RKO (cell line): ENCODE measurements at regions not wholly inside any gene's neighbourhood (a gene's known extent, or its start where the extent isn't known, plus 50 kb on each side); places are given as distances from the start of the nearest gene placed in this dataset.

ENCODE experiments used
- DNase-seq: peaks from one replicate; pipeline ENCODE4 v3.0.0-alpha.2; 2016; ENCODE audit warnings: low spot score

GRCh38 chr12:24759155-24759554 lies 189.7 kb downstream of the BCAT1 start:
- DNase-seq: no peak

GRCh38 chr12:24756479-24757024 lies 192.3 kb downstream of the BCAT1 start:
- DNase-seq: no peak

- DNase-seq: peak; percentile 16
These were observed 193.9 kb downstream of the BCAT1 start for GRCh38 chr12:24754690-24755638.

GRCh38 chr12:24752763-24753462 lies 196.0 kb downstream of the BCAT1 start:
- no peak for DNase-seq

- no peak for DNase-seq
These were observed 197.7 kb downstream of the BCAT1 start for GRCh38 chr12:24751181-24751580.

GRCh38 chr12:24750263-24750662 lies 198.6 kb downstream of the BCAT1 start:
- DNase-seq: no peak

GRCh38 chr12:24749171-24749570 lies 199.7 kb downstream of the BCAT1 start:
- no peak for DNase-seq

- no peak for DNase-seq
These were observed 200.6 kb downstream of the BCAT1 start for GRCh38 chr12:24748326-24748725.

GRCh38 chr12:24746864-24747263 lies 202.0 kb downstream of the BCAT1 start:
- no peak for DNase-seq

- no peak for DNase-seq
These were observed 202.8 kb downstream of the BCAT1 start for GRCh38 chr12:24746006-24746671.

- no peak for DNase-seq
These were observed 204.7 kb downstream of the BCAT1 start for GRCh38 chr12:24743941-24744793.

GRCh38 chr12:24742378-24742777 lies 206.5 kb downstream of the BCAT1 start:
- no peak for DNase-seq

- no peak for DNase-seq
These were observed 207.7 kb downstream of the BCAT1 start for GRCh38 chr12:24741216-24741615.

- no peak for DNase-seq
These were observed 209.7 kb downstream of the BCAT1 start for GRCh38 chr12:24739106-24739779.

- no peak for DNase-seq
These were observed 210.5 kb downstream of the BCAT1 start for GRCh38 chr12:24738441-24738840.

- no peak for DNase-seq
These were observed 217.3 kb downstream of the BCAT1 start for GRCh38 chr12:24731596-24731995.

GRCh38 chr12:24730489-24730896 lies 218.4 kb downstream of the BCAT1 start:
- no peak for DNase-seq

GRCh38 chr12:24728826-24729225 lies 220.1 kb downstream of the BCAT1 start:
- no peak for DNase-seq

- DNase-seq: peak; percentile 35
These were observed 220.5 kb downstream of the BCAT1 start for GRCh38 chr12:24728366-24728765.

- DNase-seq: no peak
These were observed 223.3 kb downstream of the BCAT1 start for GRCh38 chr12:24725616-24726015.

GRCh38 chr12:24724814-24725213 lies 224.1 kb downstream of the BCAT1 start:
- DNase-seq: no peak
